HG03520 (cell line): ENCODE measurements at regions not wholly inside any gene's neighbourhood (a gene's known extent, or its start where the extent isn't known, plus 50 kb on each side); places are given as distances from the start of the nearest gene placed in this dataset.
"Not testable (repeated sequence)": the region's sequence is repeated elsewhere in the genome, so short reads cannot be mapped to it uniquely, and the experiment has no call there.

ENCODE experiments used
- ATAC-seq: cut with Tn5 transposase; IDR thresholded peaks from one replicate; pipeline ENCODE4 v1.9.1; 2021; ENCODE audit warnings: mild to moderate bottlenecking, moderate library complexity; ENCODE audit not compliant: unreplicated experiment

DNA sequence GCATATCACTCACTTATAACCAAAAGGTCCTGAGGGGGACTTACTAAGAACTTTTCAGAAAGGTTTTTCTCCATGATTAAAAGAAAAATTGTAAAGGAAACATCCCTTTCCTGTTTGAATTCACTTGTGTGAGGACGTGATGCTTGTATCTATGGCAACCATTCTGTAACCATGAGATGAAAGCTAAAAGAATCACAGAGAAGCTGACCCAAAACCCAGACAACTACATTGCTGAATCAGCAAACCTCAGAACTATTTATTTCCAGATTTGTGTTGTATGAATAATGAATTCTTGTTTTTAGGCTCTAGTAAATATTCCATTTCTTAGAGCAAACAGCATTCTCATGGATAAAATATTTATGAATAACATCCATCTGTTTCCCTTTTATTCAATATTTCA, 91.2 kb downstream of the RCHY1 start:
- ATAC-seq: no peak

DNA sequence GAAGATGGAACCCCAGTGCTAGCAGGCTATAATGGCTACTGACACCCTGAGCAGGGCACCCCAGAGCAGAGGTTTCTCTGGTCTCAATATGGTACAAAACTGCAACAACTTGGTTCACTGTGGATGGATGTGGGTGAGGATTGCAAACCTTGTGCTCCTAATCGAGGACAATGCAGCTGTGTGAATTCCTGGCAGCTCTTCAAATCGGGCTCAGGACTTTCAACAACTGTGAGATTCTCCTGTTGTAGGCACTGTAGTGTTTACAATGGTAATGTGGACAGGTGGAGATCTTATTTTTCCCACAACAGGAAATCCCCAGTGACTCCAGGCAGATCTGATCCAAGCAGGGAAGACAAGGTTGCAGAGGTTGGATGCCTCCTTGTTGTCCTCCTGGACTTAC, 101.5 kb downstream of the RCHY1 start:
- ATAC-seq: no peak

DNA sequence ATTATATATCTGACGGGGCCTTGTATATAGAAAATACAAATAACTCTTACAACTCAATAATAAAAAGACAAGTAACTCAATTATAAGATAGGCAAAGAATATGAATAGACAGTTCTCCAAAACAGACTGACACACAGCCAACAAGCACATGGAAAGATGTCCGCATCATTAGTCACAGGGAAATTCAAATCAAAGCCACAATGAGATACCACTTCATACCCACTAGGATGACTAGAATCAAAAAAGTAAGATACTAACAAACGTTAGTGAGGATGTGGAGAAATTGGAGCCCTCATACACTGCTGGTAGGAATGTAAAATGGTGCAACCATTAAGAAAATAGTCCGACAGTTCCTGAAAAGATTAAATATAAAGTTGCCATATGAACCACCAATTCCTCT, 115.7 kb downstream of the RCHY1 start:
- ATAC-seq: no peak

DNA sequence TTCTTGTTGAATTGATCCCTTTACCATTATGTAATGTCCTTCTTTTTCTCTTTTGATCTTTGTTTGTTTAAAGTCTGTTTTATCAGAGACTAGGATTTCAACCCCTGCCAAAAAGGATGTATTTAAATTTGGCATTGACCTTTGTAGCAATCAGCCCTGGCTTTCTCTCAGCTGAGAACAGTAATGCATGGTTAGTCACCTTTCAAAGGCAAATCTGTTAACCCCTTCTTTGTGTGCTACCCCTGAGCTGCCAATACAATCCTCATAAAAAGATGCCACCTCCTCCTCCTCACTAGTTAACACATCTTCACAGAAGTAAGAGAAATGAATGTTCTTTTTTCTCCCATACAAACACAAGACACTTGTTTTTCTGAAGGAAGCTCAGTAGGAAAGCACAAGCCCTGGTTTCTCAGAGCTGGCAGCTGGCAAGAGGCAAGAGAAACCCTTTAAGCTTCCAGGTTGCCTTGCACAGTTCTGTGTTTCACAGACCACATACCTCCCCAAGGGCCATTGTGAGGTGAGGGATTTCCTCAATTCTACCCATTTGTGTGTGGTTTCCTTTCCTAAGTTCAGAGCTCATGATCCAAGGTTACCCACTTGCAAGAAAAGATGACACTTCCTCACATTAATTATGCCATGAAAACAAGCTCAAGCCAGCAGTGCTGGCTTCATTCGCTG, 122.6 kb downstream of the RCHY1 start:
- no peak for ATAC-seq

DNA sequence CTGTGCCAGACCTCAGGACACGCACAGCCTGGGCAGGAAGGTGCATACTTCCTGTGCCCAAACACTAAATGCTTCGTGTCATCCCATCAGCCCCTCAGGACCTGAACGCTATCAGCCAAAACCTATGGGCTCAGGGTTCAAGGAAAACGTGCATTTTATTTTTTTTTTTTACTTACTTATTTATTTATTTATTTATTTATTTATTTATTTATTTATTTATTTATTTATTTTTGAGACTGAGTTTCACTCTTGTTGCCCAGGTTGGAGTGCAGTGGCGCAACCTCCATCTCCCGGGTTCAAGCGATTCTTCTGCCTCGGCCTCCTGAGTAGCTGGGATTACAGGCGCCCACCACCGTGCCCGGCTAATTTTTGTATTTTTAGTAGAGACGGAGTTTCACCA, 127.8 kb downstream of the RCHY1 start:
- ATAC-seq: not testable (repeated sequence)

DNA sequence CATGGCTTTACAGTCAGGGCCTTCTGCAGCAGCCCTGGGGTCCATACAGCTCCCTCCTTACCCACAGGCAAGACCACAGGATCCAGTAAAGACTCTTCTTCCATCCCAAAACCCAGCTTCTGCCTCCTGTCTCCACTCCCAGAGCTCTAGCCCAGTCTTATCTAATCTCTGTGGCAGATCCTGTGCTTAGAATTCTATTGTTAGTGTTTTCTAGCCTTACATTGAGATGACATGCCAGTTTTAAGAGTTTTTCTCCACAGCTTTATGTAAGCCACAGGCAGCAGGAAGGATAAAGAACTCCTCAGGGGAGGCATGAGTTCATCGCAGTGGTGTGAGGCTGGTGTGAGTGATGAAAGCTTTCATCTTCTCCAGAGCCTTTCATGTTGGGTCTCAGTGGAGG, 129.1 kb downstream of the RCHY1 start:
- ATAC-seq: no peak

DNA sequence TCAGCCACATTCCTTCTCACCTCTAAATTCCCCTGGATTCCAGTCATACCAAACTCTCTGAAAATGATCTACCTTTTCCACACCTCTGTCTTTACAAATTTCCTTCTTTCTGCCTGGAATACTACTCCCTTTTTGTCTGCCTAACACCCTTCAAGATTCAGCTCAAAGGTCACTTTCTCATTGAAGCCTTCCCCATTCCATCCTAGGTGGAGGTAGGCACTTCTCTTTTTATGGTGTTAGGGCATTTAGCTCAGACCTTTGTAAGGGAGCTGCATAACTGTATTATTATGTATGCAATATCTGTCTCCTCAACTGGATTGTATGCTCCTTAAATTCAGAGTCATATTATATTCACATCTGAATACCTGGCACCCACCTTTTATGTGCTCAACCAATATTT, 137.7 kb downstream of the RCHY1 start:
- no peak for ATAC-seq

DNA sequence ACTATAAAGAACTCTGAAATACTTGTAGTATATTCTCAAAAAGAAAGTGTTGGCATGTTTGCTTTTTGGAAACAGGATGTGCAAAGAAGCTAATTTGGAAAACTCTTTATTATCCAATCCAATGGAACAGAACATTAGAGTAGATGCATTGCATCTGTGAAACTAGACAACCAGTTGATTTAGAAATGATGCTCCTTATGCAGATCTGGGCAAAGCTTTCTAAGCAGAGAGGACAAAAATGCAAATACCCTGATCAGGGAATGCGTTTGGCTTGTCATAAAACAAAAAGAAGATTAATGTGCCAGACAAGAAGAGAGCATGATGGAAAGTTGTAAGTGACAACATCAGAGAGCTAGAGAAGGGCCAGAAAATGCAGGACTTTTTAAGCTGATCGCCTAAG, 142.3 kb downstream of the RCHY1 start:
- ATAC-seq: no peak

DNA sequence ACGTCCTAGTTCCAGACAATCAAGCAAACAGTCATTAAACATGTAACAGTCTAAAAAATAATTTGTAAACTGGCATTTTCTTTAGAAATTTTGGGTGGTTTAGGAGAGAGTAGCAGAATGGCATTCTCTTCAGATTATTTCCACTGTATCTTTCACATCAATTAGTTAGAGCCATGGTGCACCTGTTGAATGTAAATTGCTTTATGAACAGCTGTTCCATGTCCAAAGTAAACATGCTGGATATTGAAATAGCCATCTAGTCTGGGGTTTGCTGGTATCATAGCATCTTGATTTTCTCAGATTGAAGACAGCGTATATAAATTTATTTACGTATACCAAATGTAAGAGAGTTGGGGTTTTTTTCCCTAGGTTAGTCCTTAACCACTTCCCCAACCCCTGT, 143.6 kb downstream of the RCHY1 start:
- no peak for ATAC-seq

DNA sequence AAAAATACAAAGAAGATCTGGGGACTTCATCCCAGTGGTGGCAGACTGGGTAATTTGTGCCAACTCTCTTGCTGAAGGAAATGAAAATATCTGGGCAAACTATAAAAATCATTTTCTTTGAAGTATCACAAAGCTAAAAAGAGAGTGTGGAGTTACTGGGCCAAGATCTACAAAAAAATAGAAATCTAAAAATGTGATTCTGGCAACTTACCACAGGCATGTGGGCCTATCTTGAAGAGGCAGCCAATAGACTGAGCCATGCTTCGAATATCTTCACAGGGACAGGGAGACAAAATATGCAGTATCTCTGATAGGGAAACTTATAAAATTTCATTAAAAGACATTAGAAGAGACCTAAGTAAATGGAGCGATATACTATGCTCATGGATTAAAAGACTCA, 168.8 kb downstream of the RCHY1 start:
- ATAC-seq: no peak

DNA sequence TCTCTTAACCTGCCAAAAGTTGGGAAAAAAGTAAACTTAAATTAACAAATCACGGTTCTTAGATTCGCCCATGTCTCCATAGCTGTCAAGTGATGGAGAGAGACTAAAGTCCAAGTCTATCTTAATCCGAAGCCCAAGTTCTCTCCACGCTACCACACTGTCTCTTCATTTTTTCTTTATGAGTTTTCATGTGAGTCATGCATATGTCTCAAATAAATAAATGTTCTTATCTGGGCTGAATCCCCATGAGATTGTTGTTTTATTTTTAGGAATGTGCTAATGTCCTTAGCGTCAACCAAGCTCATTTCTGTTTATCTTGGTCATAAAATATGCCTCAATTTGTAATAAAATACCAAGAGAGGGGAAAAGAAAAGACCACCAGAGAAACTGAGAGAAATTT, 169.3 kb downstream of the RCHY1 start:
- ATAC-seq: no peak

DNA sequence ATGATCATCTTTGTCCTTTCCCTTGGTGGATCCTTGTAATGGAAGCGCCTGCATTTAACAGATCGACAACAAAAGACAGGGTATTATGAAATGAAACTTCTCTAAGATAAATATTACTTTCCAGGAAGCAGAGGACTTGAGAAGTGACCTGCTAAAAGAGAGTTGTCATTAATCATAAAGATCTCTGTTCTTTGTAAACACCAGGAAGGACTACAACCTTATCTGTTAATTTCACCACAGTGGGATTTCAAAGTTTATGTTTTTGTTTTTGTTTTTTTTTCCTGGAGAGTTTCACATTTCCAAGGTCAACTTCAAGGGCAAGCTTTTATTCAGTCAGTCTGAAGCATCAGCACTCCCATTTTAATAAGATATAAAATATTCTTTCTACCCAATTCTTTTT, 170.9 kb downstream of the RCHY1 start:
- no peak for ATAC-seq

DNA sequence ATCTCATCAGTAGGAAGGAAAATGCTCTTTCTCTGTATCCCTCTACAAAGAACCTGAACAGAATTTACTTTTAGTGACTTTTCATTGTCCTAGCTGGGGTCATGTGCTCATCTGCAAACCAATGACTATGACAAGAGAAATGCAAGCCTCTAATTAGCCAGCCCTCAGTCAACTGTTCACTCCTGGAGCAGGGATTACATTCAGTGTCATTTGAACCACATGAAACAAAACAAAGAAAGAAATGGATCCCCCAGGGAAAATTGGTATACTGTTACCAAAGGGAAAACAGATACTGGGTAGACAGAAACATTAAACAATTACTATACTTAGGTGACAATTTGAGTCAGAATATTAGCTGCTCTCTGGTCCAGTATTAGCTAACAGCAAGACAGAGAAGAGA, 173.6 kb downstream of the RCHY1 start:
- no peak for ATAC-seq

DNA sequence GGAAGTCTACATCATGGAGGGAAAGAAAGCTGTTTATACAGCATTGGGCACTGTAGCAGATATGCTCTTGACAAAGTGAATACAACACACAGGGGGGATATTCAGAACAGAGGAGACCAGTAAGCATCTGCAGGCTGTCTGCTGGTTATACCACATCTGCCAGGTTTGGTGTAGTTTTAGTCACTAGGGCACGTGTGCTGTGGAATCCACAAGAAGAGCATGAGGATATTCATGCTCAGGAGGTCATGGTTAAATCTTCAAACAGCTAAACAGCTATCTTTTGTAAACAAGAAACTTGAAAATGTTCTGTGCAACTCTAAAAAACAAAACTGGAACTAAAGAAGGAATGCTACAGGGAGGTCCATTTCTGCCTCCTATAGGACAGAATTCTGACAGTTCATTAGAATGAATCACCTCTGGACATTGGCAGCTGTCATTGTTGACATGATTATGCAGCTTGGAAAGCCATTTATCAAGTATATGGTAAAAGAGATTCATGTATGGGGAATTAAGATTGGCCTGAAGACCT, 175.8 kb downstream of the RCHY1 start:
- ATAC-seq: no peak

DNA sequence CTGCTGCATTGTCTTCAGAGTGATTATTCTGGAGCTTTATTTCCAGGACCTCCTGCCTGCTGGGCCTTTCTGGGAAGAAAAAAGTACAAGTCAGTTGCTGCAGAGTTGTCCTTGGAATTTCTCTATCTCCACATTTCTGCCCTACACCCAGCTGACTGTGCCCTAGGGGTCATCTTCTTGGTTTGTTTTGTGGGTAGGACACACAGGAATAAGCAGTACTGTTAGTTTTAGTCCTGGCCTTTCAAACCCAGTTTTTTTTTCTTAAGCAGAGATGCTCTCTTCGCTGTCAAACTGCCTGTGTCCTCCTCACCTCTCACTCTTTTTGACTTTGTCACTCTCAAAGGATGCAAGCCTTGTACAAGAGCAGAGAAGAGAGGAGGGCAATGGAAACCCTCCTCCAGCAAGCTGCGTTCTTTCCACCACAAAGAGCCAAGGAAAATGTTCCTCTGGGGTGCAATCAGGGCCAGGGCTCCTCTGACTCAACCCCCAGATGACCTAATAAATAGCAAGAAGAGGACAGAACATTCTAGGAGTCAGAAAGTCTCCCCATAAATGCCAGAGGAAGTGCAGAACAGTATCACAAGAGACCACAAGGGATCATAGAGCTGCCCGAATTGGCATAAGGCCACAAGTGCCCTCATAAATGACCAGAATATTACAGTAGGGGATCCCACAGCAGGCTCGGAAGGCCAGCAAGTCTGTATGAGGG, 186.2 kb downstream of the RCHY1 start:
- ATAC-seq: no peak

DNA sequence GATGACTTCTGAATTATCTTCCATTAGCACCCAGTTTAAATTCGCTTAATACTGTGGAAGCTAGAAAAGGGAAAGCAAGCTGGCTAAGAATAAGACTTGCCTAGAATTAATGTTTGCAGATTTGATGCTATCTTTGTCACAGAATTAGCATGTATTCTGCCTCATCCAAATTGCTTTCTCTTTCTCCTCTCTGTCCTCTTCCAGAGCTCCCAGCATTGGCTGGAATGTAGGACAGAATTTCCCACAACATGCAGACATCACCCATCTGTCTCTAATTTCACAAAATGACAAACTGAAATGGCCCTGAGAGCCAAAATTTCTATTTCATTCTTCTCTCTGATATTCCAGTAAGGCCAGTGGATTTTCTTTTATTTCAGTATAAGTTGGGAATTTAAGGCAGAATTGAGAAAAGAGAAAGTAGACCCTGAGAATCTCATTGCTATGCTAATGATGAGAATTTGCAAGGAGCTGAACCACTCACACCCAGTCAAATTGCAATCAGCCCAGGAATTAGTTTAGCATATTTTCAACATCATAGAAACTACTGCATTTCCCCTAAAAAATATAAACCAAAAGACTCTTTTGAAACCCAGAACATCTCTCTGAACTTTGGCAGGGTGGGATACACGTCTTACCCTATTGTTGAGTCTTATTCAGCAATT, 188.8 kb downstream of the RCHY1 start:
- no peak for ATAC-seq

DNA sequence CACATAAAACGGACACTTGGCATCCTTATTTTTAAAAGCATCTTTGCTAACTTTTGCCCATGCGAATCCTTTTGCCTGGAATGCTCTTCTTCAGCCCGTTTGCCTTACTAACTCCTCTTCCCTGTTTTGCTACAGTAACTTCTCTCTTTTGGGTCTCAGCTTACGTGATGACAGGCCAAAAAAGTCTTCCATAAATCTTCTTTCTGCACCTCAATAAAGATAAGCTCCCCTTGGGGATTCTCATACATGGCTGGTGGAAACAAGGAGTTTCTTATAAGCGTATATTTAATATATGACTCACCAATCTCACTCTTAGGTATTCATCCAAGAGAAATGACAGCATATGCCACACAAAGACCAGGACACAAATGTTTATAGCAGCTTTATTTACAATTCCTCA, 192.7 kb downstream of the RCHY1 start:
- ATAC-seq: no peak

DNA sequence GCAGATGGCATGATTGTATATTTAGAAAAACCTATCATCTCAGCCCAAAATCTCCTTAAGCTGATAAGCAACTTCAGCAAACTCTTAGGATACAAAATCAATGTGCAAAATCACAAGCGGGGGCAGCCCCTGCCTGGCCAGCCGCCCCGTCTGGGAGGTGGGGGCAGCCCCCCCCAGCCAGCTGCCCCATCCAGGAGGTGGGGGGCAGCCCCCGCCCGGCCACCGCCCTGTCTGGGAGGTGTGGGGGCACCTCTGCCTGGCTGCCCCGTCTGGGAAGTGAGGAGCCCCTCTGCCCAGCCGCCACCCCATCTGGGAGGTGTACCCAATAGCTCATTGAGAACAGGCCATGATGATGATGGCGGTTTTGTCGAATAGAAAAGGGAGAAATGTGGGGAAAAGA, 196.6 kb downstream of the RCHY1 start:
- not testable (repeated sequence) for ATAC-seq

DNA sequence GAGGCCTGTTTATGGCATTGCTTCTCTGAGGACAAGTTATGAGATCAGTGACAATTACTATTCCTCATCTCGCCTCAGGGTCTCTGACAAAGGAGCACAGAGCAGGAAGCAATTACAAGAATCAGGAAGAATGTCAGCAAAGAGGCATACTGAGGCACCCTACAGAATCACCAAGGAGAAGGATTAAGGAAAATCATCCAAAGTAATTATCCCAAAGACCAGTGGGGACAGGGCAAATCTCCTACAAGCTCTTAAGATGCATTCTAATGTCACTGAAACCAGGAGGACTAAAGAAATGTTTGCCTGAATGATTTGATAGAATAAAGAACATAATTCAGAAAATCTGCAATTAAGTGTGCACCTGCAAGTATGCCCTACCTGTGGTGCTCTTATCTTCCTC, 206.2 kb downstream of the RCHY1 start:
- ATAC-seq: no peak

DNA sequence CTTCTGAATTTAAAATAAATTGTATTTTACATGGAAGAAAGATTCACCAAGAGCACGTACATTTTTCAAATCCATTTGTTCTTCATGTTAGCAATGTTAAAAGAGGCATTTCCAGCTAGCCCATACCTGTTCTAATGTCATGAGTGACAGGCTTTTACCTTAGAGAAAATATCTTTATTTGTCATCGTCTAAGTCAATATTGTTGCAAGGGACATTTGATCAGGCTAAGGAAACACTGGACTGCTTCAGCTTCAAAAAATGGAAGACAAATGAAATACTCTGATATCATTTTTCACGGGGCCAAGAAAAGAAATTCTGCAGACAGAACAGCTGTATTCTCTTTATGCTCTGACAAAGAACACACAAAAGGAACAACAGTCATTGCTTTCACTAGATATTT, 207.7 kb downstream of the RCHY1 start:
- ATAC-seq: no peak

DNA sequence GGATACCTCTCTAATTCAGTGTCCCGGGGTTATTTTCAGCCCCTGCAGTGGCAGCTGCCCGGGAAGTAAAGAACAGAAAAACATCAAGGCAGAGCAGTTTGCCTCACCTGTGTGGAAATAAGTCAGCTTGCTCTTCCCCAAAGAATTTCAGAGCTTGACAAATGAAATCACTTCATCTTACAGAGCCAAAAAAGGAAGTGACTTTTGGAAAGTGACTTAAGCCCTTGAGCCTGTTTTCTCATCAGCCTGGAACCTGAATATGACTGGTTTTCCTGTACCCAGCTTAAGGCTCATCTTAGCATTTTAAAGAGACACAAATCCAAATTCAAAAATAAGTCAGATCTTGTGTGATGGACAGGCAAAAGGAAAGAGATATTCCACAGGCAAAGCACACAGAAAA, 211.6 kb downstream of the RCHY1 start:
- no peak for ATAC-seq

DNA sequence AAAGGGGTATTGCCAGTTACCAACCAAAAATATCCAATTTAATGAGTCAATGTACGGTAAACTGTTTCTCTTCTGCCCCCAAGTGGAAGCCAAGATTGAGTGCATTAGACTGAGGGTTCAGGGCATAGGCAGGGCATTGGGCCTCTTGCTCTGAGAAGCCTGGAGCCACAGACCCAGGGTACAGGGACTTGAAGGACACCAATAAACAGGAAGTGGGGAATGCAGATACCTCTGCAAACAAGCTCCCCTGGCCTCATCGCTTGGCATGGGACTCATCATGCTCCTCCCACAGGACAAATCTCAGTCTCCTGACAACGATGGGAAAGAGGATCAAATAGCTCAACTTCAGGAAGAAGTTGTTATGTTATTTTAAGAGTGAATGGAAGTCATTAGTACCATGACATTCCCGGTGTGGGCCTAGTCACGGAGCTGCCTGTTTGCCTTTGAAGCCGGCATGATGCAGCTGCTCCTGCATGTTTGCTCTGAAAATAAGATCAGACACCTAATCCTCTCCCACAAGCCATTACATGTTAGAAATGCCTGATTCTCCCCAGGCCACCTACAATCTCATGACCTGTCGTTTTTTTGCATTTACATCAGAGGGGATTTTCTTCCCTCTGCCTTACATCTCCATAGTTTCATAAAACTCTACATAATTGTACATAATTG, 224.2 kb downstream of the RCHY1 start:
- ATAC-seq: no peak
